ENCODE measurements at regions not wholly inside any gene's neighbourhood (a gene's known extent, or its start where the extent isn't known, plus 50 kb on each side); places are given as distances from the start of the nearest gene placed in this dataset.

DNA sequence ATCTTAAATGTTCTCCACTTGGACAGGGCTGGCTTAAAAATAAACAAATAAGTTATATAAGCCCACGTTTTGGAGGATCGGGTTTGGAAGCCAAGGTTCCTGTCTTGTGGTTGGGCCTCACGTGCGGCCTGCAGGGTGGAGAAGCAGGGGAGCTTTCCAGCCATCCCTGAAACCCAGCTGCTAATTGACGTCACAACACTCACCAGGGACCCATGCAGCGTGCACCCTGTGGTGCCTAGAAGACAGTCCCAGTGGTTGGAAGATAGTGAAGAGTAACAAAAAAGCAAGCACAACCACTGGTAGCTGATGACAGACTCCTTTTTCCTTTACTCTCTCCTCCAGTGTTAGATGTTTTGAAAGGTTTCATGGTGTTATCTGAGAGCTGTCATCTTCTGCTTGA, 142.0 kb upstream of the RBPJ start:
- Histone ChIP-seq H3K14ac (ENCODE audit: low read length) (no peak overlapping the region), H4K91ac (ENCODE audit: low read depth, low read length, poor library complexity) (no peak overlapping the region), H3K18ac (ENCODE audit: low read length) (no peak overlapping the region), H3K4me1 (ENCODE audit: control insufficient read depth in 2 of 2, insufficient read depth in 1 of 2, low read depth in 1 of 2, low read length in 2 of 2) (peaks cover 0 to 8% of the 10 kb centered on the region in 2 donors), H3K79me1 (ENCODE audit: low read depth, low read length) (no peaks in the 10 kb centered on the region), H2BK15ac (ENCODE audit: low read length) (no peak overlapping the region), H4K8ac (ENCODE audit: low read depth, low read length) (no peak overlapping the region), H2AFZ (ENCODE audit: low read length) (no peak overlapping the region), H2BK12ac (ENCODE audit: low read length) (no peak overlapping the region), H3K4me3 (ENCODE audit: low read length in 2 of 2) (no peak overlapping the region), H3K27me3 (ENCODE audit: control insufficient read depth in 3 of 3, insufficient read depth in 3 of 3, low read depth in 1 of 3, low read length in 3 of 3) (no peaks in the 10 kb centered on the region), H3K36me3 (replicated peaks in 1 of 2; ENCODE audit: control insufficient read depth in 2 of 2, insufficient read depth in 2 of 2, low read length in 2 of 2) (no peaks in the 10 kb centered on the region), H2AK5ac (ENCODE audit: low read depth, low read length) (no peak overlapping the region), H3K4ac (ENCODE audit: low read length) (no peak overlapping the region), H3K4me2 (ENCODE audit: insufficient read depth, low read length, poor library complexity, severe bottlenecking) (no peak overlapping the region), H3K9ac (ENCODE audit: low read depth, low read length, poor library complexity) (no peak overlapping the region), H3K27ac (replicated peaks; ENCODE audit: low read length) (no peak overlapping the region), H2BK5ac (ENCODE audit: low read length) (no peak overlapping the region), H3K23ac (ENCODE audit: low read depth, low read length, poor library complexity) (no peak overlapping the region), H3K9me3 (replicated peaks in 1 of 2; ENCODE audit: control insufficient read depth in 2 of 2, insufficient read depth in 1 of 2, low read depth in 1 of 2, low read length in 2 of 2) (no peaks in the 10 kb centered on the region), H2BK120ac (ENCODE audit: low read depth, low read length) (no peak overlapping the region)
- no peak for DNase-seq (ENCODE audit: low spot score)
- WGBS, 2 donors (ENCODE audit: extremely low coverage in 2 of 2, insufficient read length in 2 of 2, insufficient replicate concordance in 1 of 2): no CpG with 5 or more reads among the region's 6 CpGs

GRCh38 chr4:26179316-26179760, 141.5 kb upstream of the RBPJ start:
- H3K4ac ChIP-seq (ENCODE audit: low read length): no peak overlapping the region

GRCh38 chr4:26181616-26182015, 139.2 kb upstream of the RBPJ start:
- no peak overlapping the region for H4K91ac ChIP-seq (ENCODE audit: low read depth, low read length, poor library complexity)
- no peaks in the 10 kb centered on the region for H3K9me3 ChIP-seq (replicated peaks in 1 of 2; ENCODE audit: control insufficient read depth in 2 of 2, insufficient read depth in 1 of 2, low read depth in 1 of 2, low read length in 2 of 2)
- H3K4me2 ChIP-seq (ENCODE audit: insufficient read depth, low read length, poor library complexity, severe bottlenecking): no peak overlapping the region
- no peak overlapping the region for H4K8ac ChIP-seq (ENCODE audit: low read depth, low read length)
- H3K23ac ChIP-seq (ENCODE audit: low read depth, low read length, poor library complexity): no peak overlapping the region
- no peak for DNase-seq (ENCODE audit: low spot score)
- H2BK120ac ChIP-seq (ENCODE audit: low read depth, low read length): no peak overlapping the region
- no peak overlapping the region for H2AK5ac ChIP-seq (ENCODE audit: low read depth, low read length)
- H3K36me3 ChIP-seq (replicated peaks in 1 of 2; ENCODE audit: control insufficient read depth in 2 of 2, insufficient read depth in 2 of 2, low read length in 2 of 2): no peaks in the 10 kb centered on the region
- H3K4ac ChIP-seq (ENCODE audit: low read length): no peak overlapping the region
- no peak overlapping the region for H3K9ac ChIP-seq (ENCODE audit: low read depth, low read length, poor library complexity)
- no peak overlapping the region for H3K18ac ChIP-seq (ENCODE audit: low read length)
- H2AFZ ChIP-seq (ENCODE audit: low read length): no peak overlapping the region
- H3K27ac ChIP-seq (replicated peaks; ENCODE audit: low read length): no peak overlapping the region
- no peak overlapping the region for H3K4me3 ChIP-seq (ENCODE audit: low read length in 2 of 2)
- no peak overlapping the region for H2BK5ac ChIP-seq (ENCODE audit: low read length)
- no peaks in the 10 kb centered on the region for H3K4me1 ChIP-seq (ENCODE audit: control insufficient read depth in 2 of 2, insufficient read depth in 1 of 2, low read depth in 1 of 2, low read length in 2 of 2)
- no peak overlapping the region for H2BK12ac ChIP-seq (ENCODE audit: low read length)
- no CpG with 5 or more reads among the region's 1 CpG for WGBS, 2 donors (ENCODE audit: extremely low coverage in 2 of 2, insufficient read length in 2 of 2, insufficient replicate concordance in 1 of 2)
- no peak overlapping the region for H2BK15ac ChIP-seq (ENCODE audit: low read length)
- no peaks in the 10 kb centered on the region for H3K27me3 ChIP-seq (ENCODE audit: control insufficient read depth in 3 of 3, insufficient read depth in 3 of 3, low read depth in 1 of 3, low read length in 3 of 3)
- no peaks in the 10 kb centered on the region for H3K79me1 ChIP-seq (ENCODE audit: low read depth, low read length)
- no peak overlapping the region for H3K14ac ChIP-seq (ENCODE audit: low read length)

More at GRCh38 chr4:26179316-26179760, 141.5 kb upstream of the RBPJ start:
- Histone ChIP-seq H2BK15ac (ENCODE audit: low read length) (no peak overlapping the region), H2AFZ (ENCODE audit: low read length) (no peak overlapping the region), H2AK5ac (ENCODE audit: low read depth, low read length) (no peak overlapping the region), H3K27ac (replicated peaks; ENCODE audit: low read length) (no peak overlapping the region), H2BK12ac (ENCODE audit: low read length) (no peak overlapping the region), H3K4me1 (ENCODE audit: control insufficient read depth in 2 of 2, insufficient read depth in 1 of 2, low read depth in 1 of 2, low read length in 2 of 2) (peaks cover 0 to 8% of the 10 kb centered on the region in 2 donors), H3K27me3 (ENCODE audit: control insufficient read depth in 3 of 3, insufficient read depth in 3 of 3, low read depth in 1 of 3, low read length in 3 of 3) (no peaks in the 10 kb centered on the region), H3K36me3 (replicated peaks in 1 of 2; ENCODE audit: control insufficient read depth in 2 of 2, insufficient read depth in 2 of 2, low read length in 2 of 2) (no peaks in the 10 kb centered on the region), H3K9ac (ENCODE audit: low read depth, low read length, poor library complexity) (no peak overlapping the region), H3K9me3 (replicated peaks in 1 of 2; ENCODE audit: control insufficient read depth in 2 of 2, insufficient read depth in 1 of 2, low read depth in 1 of 2, low read length in 2 of 2) (no peaks in the 10 kb centered on the region), H4K91ac (ENCODE audit: low read depth, low read length, poor library complexity) (no peak overlapping the region), H3K79me1 (ENCODE audit: low read depth, low read length) (no peaks in the 10 kb centered on the region), H3K4me2 (ENCODE audit: insufficient read depth, low read length, poor library complexity, severe bottlenecking) (no peak overlapping the region), H3K14ac (ENCODE audit: low read length) (no peak overlapping the region), H2BK120ac (ENCODE audit: low read depth, low read length) (no peak overlapping the region), H3K23ac (ENCODE audit: low read depth, low read length, poor library complexity) (no peak overlapping the region), H3K18ac (ENCODE audit: low read length) (no peak overlapping the region), H2BK5ac (ENCODE audit: low read length) (no peak overlapping the region), H3K4me3 (ENCODE audit: low read length in 2 of 2) (no peak overlapping the region), H4K8ac (ENCODE audit: low read depth, low read length) (no peak overlapping the region)
- no CpG with 5 or more reads among the region's 6 CpGs for WGBS, 2 donors (ENCODE audit: extremely low coverage in 2 of 2, insufficient read length in 2 of 2, insufficient replicate concordance in 1 of 2)
- no peak for DNase-seq (ENCODE audit: low spot score)

DNA sequence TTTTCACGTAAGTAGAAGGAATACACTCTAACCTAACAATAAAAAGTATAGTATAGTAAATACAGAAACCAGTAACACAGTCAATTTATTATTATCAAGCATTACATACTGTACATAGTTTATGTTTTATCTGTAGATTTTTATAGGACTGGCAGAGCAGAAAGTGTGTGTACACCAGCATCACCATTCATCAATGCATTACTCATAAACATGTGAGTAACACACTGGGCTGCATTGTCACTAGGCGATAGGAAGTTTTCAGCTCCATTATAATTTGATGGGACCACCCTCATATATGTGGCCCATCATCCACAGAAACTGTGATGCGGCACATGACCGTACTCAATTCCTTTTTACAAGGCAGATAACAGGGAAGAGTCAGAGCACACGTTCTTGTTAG, 137.8 kb upstream of the RBPJ start:
- no peak for DNase-seq (ENCODE audit: low spot score)
- H3K27me3 ChIP-seq (ENCODE audit: control insufficient read depth in 3 of 3, insufficient read depth in 3 of 3, low read depth in 1 of 3, low read length in 3 of 3): no peaks in the 10 kb centered on the region
- H3K23ac ChIP-seq (ENCODE audit: low read depth, low read length, poor library complexity): no peak overlapping the region
- H3K9me3 ChIP-seq (replicated peaks in 1 of 2; ENCODE audit: control insufficient read depth in 2 of 2, insufficient read depth in 1 of 2, low read depth in 1 of 2, low read length in 2 of 2): no peaks in the 10 kb centered on the region
- H3K18ac ChIP-seq (ENCODE audit: low read length): no peak overlapping the region
- H3K36me3 ChIP-seq (replicated peaks in 1 of 2; ENCODE audit: control insufficient read depth in 2 of 2, insufficient read depth in 2 of 2, low read length in 2 of 2): no peaks in the 10 kb centered on the region
- H3K27ac ChIP-seq (replicated peaks; ENCODE audit: low read length): no peak overlapping the region
- no CpG with 5 or more reads among the region's 5 CpGs for WGBS, 2 donors (ENCODE audit: extremely low coverage in 2 of 2, insufficient read length in 2 of 2, insufficient replicate concordance in 1 of 2)
- no peak overlapping the region for H2BK5ac ChIP-seq (ENCODE audit: low read length)
- no peak overlapping the region for H3K4me3 ChIP-seq (ENCODE audit: low read length in 2 of 2)
- no peak overlapping the region for H3K4ac ChIP-seq (ENCODE audit: low read length)
- H3K79me1 ChIP-seq (ENCODE audit: low read depth, low read length): no peaks in the 10 kb centered on the region
- no peak overlapping the region for H2AK5ac ChIP-seq (ENCODE audit: low read depth, low read length)
- H4K8ac ChIP-seq (ENCODE audit: low read depth, low read length): no peak overlapping the region
- no peak overlapping the region for H4K91ac ChIP-seq (ENCODE audit: low read depth, low read length, poor library complexity)
- no peak overlapping the region for H2BK15ac ChIP-seq (ENCODE audit: low read length)
- no peaks in the 10 kb centered on the region for H3K4me1 ChIP-seq (ENCODE audit: control insufficient read depth in 2 of 2, insufficient read depth in 1 of 2, low read depth in 1 of 2, low read length in 2 of 2)
- H2BK12ac ChIP-seq (ENCODE audit: low read length): no peak overlapping the region
- H3K9ac ChIP-seq (ENCODE audit: low read depth, low read length, poor library complexity): no peak overlapping the region
- H2AFZ ChIP-seq (ENCODE audit: low read length): no peak overlapping the region
- no peak overlapping the region for H2BK120ac ChIP-seq (ENCODE audit: low read depth, low read length)
- no peak overlapping the region for H3K4me2 ChIP-seq (ENCODE audit: insufficient read depth, low read length, poor library complexity, severe bottlenecking)
- no peak overlapping the region for H3K14ac ChIP-seq (ENCODE audit: low read length)

All from neuronal stem cell (in vitro differentiated cells).